ENCODE measurements at regions not wholly inside any gene's neighbourhood (a gene's known extent, or its start where the extent isn't known, plus 50 kb on each side); places are given as distances from the start of the nearest gene placed in this dataset.

- Histone ChIP-seq H3K27ac (no peak overlapping the region), H3K27me3 (no peaks in the 10 kb centered on the region), H3K36me3 (no peaks in the 10 kb centered on the region), H3K4me1 (no peaks in the 10 kb centered on the region), H3K4me3 (no peak overlapping the region), H3K9me3 (no peaks in the 10 kb centered on the region)
- ATAC-seq (ENCODE audit: low FRiP score in 2 of 2) (no peak), DNase-seq (no peak)
- TF ChIP-seq CTCF (IDR thresholded peaks at IDR 0.05) (no peak), POLR2A (IDR thresholded peaks at IDR 0.05) (no peak), EP300 (IDR thresholded peaks at IDR 0.05) (no peak), POLR2AphosphoS5 (IDR thresholded peaks at IDR 0.05) (no peak)
- 60 to 71% methylated on average over 11 of the region's 11 CpGs for WGBS, 2 donors
Measured at GRCh38 chr12:111201495-111202236, 167.2 kb downstream of the PHETA1 start.

GRCh38 chr12:111201036-111201435 is 167.9 kb downstream of the PHETA1 start:
- 29 to 39% methylated on average over 4 to 9 of the region's 9 CpGs for WGBS, 2 donors
- TF ChIP-seq POLR2A (IDR thresholded peaks at IDR 0.05) (no peak), CTCF (IDR thresholded peaks at IDR 0.05) (no peak), EP300 (IDR thresholded peaks at IDR 0.05) (no peak), POLR2AphosphoS5 (IDR thresholded peaks at IDR 0.05) (no peak)
- H3K9me3 ChIP-seq: no peaks in the 10 kb centered on the region
- H3K36me3 ChIP-seq: no peaks in the 10 kb centered on the region
- no peak overlapping the region for H3K27ac ChIP-seq
- no peaks in the 10 kb centered on the region for H3K4me1 ChIP-seq
- DNase-seq (no peak), ATAC-seq (ENCODE audit: low FRiP score in 2 of 2) (no peak)
- H3K4me3 ChIP-seq: no peak overlapping the region
- H3K27me3 ChIP-seq: no peaks in the 10 kb centered on the region

GRCh38 chr12:111197376-111197944 is 171.4 kb downstream of the PHETA1 start:
- Histone ChIP-seq H3K4me1 (no peaks in the 10 kb centered on the region), H3K4me3 (no peak overlapping the region), H3K27ac (no peak overlapping the region), H3K27me3 (no peaks in the 10 kb centered on the region), H3K9me3 (no peaks in the 10 kb centered on the region), H3K36me3 (no peaks in the 10 kb centered on the region)
- ATAC-seq (ENCODE audit: low FRiP score in 2 of 2) (no peak), DNase-seq (no peak)
- 78 to 80% methylated on average over 5 to 6 of the region's 6 CpGs for WGBS, 2 donors
- TF ChIP-seq EP300 (IDR thresholded peaks at IDR 0.05) (no peak), POLR2AphosphoS5 (IDR thresholded peaks at IDR 0.05) (no peak), CTCF (IDR thresholded peaks at IDR 0.05) (no peak), POLR2A (IDR thresholded peaks at IDR 0.05) (no peak)

- DNase-seq: peak in 1 of 2 donors; percentile 28
- 69 to 75% methylated on average over 5 of the region's 5 CpGs for WGBS, 2 donors
Measured at GRCh38 chr12:111196532-111196931, 172.4 kb downstream of the PHETA1 start.

More at GRCh38 chr12:111196532-111196931, 172.4 kb downstream of the PHETA1 start:
- H3K4me3 ChIP-seq: no peak overlapping the region
- no peaks in the 10 kb centered on the region for H3K27me3 ChIP-seq
- no peak for TF ChIP-seq CTCF (IDR thresholded peaks at IDR 0.05)
- no peak for TF ChIP-seq POLR2AphosphoS5 (IDR thresholded peaks at IDR 0.05)
- TF ChIP-seq POLR2A (IDR thresholded peaks at IDR 0.05): no peak
- no peak for TF ChIP-seq EP300 (IDR thresholded peaks at IDR 0.05)
- H3K27ac ChIP-seq: no peak overlapping the region
- no peaks in the 10 kb centered on the region for H3K4me1 ChIP-seq
- no peaks in the 10 kb centered on the region for H3K9me3 ChIP-seq
- H3K36me3 ChIP-seq: no peaks in the 10 kb centered on the region
- peak in 1 of 2 donors; percentile 28 for ATAC-seq (ENCODE audit: low FRiP score in 2 of 2)
